Smooth muscle cell (in vitro differentiated cells): ENCODE measurements at regions not wholly inside any gene's neighbourhood (a gene's known extent, or its start where the extent isn't known, plus 50 kb on each side); places are given as distances from the start of the nearest gene placed in this dataset.

Experiments used
- DNase-seq: peaks from one replicate; lab custom pipeline; 2025; ENCODE audit not compliant: unreplicated experiment; lab: John Stamatoyannopoulos, UW
- H2AFZ ChIP-seq: fragments of 200-600 bp; sonication (generic); 2 replicates; pipeline ENCODE4 v1.6.0; 2016; ENCODE audit warnings: antibody characterized with exemption, low read depth, mild to moderate bottlenecking
- H3F3A ChIP-seq: fragments of 200-600 bp; sonication (generic); 2 replicates; pipeline ENCODE4 v1.6.0; 2017; ENCODE audit warnings: antibody characterized with exemption, low read depth
- H3K27ac ChIP-seq: fragments of 200-600 bp; sonication (generic); 2 replicates; pipeline ENCODE4 v1.5.1; 2016; ENCODE audit warnings: low read depth, mild to moderate bottlenecking
- H3K27me3 ChIP-seq: fragments of 200-600 bp; sonication (generic); 2 replicates; pipeline ENCODE4 v1.6.1; 2016; ENCODE audit warnings: low read depth, mild to moderate bottlenecking
- H3K36me3 ChIP-seq: fragments of 200-600 bp; sonication (generic); 2 replicates; pipeline ENCODE4 v1.5.1; 2016; ENCODE audit warnings: low read depth
- H3K4me1 ChIP-seq: fragments of 200-600 bp; sonication (generic); 2 replicates; pipeline ENCODE4 v1.5.1; 2016; ENCODE audit warnings: low read depth
- H3K4me2 ChIP-seq: fragments of 200-600 bp; sonication (generic); 2 replicates; pipeline ENCODE4 v1.6.0; 2016; ENCODE audit warnings: mild to moderate bottlenecking
- H3K4me3 ChIP-seq: fragments of 200-600 bp; sonication (generic); 2 replicates; pipeline ENCODE4 v1.5.1; 2016; ENCODE audit warnings: mild to moderate bottlenecking
- H3K79me2 ChIP-seq: fragments of 200-600 bp; sonication (generic); 2 replicates; pipeline ENCODE4 v1.6.0; 2016; ENCODE audit warnings: low read depth, mild to moderate bottlenecking
- H3K9ac ChIP-seq: fragments of 200-600 bp; sonication (generic); 2 replicates; pipeline ENCODE4 v1.6.0; 2016; ENCODE audit warnings: low read depth
- H3K9me3 ChIP-seq: fragments of 200-600 bp; sonication (generic); replicated peaks from 2 replicates; pipeline ENCODE4 v1.5.1; 2016; ENCODE audit warnings: low read depth
- H4K20me1 ChIP-seq: fragments of 200-600 bp; sonication (generic); 2 replicates; pipeline ENCODE4 v1.6.0; 2016; ENCODE audit warnings: low read depth
- WGBS: methylation state at CpG from one replicate; pipeline ENCODE4 v1.1.7; 2016; ENCODE audit warnings: low lambda C conversion rate; 5-methylcytosine and 5-hydroxymethylcytosine counted together
- TF ChIP-seq, protein P1 (sequence below): fragments of 200-600 bp; sonication (generic); IDR thresholded peaks from 2 replicates; pipeline ENCODE4 v1.5.1; 2017; ENCODE audit warnings: borderline replicate concordance, mild to moderate bottlenecking, antibody characterized with exemption; ENCODE audit not compliant: insufficient read depth, poor library complexity, severe bottlenecking

DNA sequence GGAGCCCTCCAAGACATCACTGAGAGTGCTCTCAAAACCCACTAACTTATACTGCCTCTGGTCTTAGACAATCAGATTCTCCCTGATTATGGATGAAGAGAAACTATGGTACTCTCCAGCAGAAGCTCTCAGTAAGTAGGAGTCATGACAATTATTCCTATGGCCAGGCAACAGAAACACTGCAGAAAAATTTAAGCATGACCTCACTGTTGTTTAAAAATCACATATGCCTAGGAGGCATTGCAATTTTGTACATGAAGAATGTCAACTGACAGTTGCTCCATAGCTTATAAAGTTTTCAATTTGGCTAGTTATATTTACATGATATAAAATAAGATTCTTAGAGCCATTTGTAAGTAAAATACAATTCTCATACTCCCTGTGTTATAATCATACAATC is 105.9 kb upstream of the LSM8 start:
- H3K4me1 ChIP-seq, result peaks cover 8% of the 10 kb centered on the region
- no peaks in the 10 kb centered on the region for H3K36me3 ChIP-seq
- no peak overlapping the region for H2AFZ ChIP-seq
- no peak overlapping the region for H3K4me2 ChIP-seq
- no peaks in the 10 kb centered on the region for H4K20me1 ChIP-seq
- no peaks in the 10 kb centered on the region for H3K9me3 ChIP-seq
- H3K79me2 ChIP-seq, result no peaks in the 10 kb centered on the region
- DNase-seq, result no peak
- H3F3A ChIP-seq, result peaks cover 6% of the 10 kb centered on the region
- peak overlapping the region; percentile 90 for H3K27ac ChIP-seq
- H3K4me3 ChIP-seq, result no peak overlapping the region
- TF ChIP-seq, protein P1, sequence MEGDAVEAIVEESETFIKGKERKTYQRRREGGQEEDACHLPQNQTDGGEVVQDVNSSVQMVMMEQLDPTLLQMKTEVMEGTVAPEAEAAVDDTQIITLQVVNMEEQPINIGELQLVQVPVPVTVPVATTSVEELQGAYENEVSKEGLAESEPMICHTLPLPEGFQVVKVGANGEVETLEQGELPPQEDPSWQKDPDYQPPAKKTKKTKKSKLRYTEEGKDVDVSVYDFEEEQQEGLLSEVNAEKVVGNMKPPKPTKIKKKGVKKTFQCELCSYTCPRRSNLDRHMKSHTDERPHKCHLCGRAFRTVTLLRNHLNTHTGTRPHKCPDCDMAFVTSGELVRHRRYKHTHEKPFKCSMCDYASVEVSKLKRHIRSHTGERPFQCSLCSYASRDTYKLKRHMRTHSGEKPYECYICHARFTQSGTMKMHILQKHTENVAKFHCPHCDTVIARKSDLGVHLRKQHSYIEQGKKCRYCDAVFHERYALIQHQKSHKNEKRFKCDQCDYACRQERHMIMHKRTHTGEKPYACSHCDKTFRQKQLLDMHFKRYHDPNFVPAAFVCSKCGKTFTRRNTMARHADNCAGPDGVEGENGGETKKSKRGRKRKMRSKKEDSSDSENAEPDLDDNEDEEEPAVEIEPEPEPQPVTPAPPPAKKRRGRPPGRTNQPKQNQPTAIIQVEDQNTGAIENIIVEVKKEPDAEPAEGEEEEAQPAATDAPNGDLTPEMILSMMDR, result no peak
- peak overlapping the region; percentile 5 for H3K9ac ChIP-seq
- H3K27me3 ChIP-seq, result no peaks in the 10 kb centered on the region

DNA sequence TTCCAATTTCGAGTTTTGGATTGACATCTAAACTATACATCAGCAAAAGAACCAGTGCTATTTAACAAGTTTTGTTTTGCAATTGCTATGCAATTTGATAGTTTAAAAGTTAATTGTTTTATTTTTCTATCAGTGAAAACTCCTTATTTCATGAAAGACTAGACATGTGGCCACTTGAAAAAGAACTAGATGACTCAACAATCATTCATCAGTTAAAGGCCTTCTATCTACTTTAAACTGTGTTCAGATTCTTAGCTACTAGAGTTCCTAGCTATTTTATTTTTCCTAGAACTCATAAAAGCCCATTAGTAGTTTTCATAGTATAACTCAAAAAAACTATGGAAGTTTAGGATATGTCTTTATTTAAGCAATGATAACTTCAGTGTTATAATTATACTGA is 104.6 kb upstream of the LSM8 start:
- Histone ChIP-seq H3K9me3 (no peaks in the 10 kb centered on the region), H3K27me3 (no peaks in the 10 kb centered on the region), H2AFZ (no peak overlapping the region), H3K4me1 (peaks cover 8% of the 10 kb centered on the region), H3F3A (peaks cover 6% of the 10 kb centered on the region), H3K4me3 (no peak overlapping the region), H3K36me3 (no peaks in the 10 kb centered on the region), H3K9ac (peak overlapping the region; percentile 48), H3K79me2 (no peaks in the 10 kb centered on the region), H3K27ac (peak overlapping the region; percentile 90), H4K20me1 (no peaks in the 10 kb centered on the region), H3K4me2 (peak overlapping the region; percentile 24)
- WGBS, result 87% methylated on average over 1 of the region's 1 CpG
- DNase-seq, result no peak
- TF ChIP-seq, protein P1, result no peak

DNA sequence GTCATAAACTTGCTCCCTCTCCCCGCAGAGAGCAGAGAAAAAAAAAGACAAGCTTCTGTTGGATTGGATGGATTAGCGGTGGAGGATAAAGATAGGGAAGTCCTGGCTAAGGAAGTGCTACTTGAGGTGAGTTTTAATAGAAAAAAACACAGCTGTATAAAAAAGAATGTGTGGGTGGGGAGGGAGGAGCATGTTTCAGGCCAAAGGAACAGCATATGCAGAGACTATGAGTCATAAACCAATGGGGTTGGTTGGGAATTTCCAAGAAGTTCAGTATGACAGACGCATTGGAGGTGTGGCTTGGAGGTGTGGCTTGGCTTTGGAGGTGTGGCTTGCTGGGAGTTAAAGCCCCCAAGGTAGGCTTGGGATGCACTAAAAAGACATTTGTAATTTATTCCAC is 103.0 kb upstream of the LSM8 start:
- DNase-seq, result no peak
- Histone ChIP-seq H3K36me3 (no peaks in the 10 kb centered on the region), H3K27me3 (no peaks in the 10 kb centered on the region), H3K4me1 (peaks cover 8% of the 10 kb centered on the region), H2AFZ (no peak overlapping the region), H3K4me3 (no peak overlapping the region), H3K9me3 (no peaks in the 10 kb centered on the region), H3K9ac (peak overlapping the region; percentile 58), H3K4me2 (peak overlapping the region; percentile 65), H3F3A (peaks cover 6% of the 10 kb centered on the region), H3K27ac (peak overlapping the region; percentile 90), H4K20me1 (no peaks in the 10 kb centered on the region), H3K79me2 (no peaks in the 10 kb centered on the region)
- TF ChIP-seq, protein P1, result no peak
- WGBS, result 21% methylated on average over 3 of the region's 3 CpGs

DNA sequence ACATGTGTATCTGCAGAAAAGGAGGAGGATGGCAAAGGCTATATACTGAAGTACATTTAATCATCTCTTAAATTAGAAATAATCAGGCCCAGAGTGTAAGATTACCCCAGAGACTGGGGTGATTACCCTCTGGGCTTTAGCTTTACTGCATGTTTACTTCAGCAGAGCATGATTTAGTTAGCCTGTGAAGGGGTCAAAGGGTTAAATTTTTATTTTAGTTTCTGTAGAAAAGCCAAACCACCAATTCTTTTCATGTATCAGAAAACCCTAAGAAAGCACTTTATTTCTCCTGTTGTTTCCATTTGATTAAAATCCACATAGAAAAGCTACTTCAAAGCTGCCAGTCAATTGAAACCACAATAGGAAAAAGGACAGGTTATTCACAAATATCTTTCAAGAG is 101.5 kb upstream of the LSM8 start:
- Histone ChIP-seq H3F3A (peaks cover 6% of the 10 kb centered on the region), H3K9me3 (no peaks in the 10 kb centered on the region), H3K27me3 (no peaks in the 10 kb centered on the region), H3K4me2 (peak overlapping the region; percentile 65), H3K27ac (peak overlapping the region; percentile 82), H3K36me3 (no peaks in the 10 kb centered on the region), H3K4me1 (peaks cover 8% of the 10 kb centered on the region), H3K4me3 (peak overlapping the region; percentile 21), H3K9ac (peak overlapping the region; percentile 58), H3K79me2 (no peaks in the 10 kb centered on the region), H4K20me1 (no peaks in the 10 kb centered on the region), H2AFZ (no peak overlapping the region)
- TF ChIP-seq, protein P1, result no peak
- no peak for DNase-seq
